ENCODE measurements at regions not wholly inside any gene's neighbourhood (a gene's known extent, or its start where the extent isn't known, plus 50 kb on each side); places are given as distances from the start of the nearest gene placed in this dataset.
"Not testable (repeated sequence)": the region's sequence is repeated elsewhere in the genome, so short reads cannot be mapped to it uniquely, and the experiment has no call there.

DNA sequence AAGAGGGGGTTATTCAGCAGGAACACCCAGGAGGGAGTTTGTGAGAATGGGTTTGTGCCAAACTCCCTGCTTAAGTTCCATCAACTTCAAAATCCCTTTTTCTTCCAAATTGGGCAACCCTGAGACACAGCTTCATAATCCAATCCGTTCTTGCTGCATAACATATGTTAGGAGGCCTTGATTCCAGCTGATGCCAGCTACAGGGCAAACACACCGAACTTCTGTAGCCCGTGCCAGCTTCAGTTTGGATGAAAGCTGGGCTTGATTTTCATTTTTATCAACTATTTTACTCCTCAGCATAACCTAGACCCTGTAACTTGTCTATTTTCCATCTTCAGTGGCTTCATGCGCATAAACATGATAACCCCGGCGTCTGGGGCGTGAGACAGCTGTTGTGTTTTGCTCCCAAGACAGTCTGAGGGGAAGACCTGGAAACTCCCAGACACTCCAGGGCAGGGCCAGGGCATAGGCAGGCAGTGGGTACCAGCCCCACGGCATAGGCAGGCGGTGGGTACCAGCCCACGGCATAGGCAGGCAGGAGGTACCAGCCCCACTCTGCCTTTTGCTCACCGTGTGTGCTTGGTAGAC lies 220.4 kb downstream of the C16orf95 start:
- no peaks in the 10 kb centered on the region for H3K9me3 Mint-ChIP-seq

DNA sequence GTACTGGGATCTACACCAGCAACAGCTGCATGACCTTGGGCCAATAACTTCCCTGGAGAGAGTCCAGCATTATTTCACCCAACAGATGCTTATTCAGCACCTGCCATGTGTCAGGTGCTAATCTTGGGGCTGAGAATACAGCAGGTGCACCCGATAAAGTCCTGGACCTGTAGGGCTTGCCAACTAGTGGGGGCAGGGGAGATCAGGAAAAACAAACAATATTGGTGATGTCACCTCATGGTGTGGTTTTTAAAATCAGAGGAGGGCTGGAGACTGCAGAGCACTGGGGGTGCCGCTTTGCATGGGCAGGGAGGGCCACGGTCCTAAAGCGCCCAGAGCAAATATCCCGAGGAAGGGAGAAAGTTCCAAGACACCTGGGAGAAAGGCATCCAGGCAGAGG lies 218.8 kb downstream of the C16orf95 start:
- Mint-ChIP-seq H3K36me3 (no peaks in the 10 kb centered on the region), H3K9me3 (no peaks in the 10 kb centered on the region), H3K27ac (no peak overlapping the region)
- ATAC-seq: no peak
- DNase-seq (ENCODE audit: low spot score in 2 of 2): no peak

More for the DNA sequence above, 220.4 kb downstream of the C16orf95 start:
- Mint-ChIP-seq H3K27ac (no peak overlapping the region), H3K36me3 (no peaks in the 10 kb centered on the region)
- DNase-seq (ENCODE audit: low spot score in 2 of 2) (no peak), ATAC-seq (no peak)

DNA sequence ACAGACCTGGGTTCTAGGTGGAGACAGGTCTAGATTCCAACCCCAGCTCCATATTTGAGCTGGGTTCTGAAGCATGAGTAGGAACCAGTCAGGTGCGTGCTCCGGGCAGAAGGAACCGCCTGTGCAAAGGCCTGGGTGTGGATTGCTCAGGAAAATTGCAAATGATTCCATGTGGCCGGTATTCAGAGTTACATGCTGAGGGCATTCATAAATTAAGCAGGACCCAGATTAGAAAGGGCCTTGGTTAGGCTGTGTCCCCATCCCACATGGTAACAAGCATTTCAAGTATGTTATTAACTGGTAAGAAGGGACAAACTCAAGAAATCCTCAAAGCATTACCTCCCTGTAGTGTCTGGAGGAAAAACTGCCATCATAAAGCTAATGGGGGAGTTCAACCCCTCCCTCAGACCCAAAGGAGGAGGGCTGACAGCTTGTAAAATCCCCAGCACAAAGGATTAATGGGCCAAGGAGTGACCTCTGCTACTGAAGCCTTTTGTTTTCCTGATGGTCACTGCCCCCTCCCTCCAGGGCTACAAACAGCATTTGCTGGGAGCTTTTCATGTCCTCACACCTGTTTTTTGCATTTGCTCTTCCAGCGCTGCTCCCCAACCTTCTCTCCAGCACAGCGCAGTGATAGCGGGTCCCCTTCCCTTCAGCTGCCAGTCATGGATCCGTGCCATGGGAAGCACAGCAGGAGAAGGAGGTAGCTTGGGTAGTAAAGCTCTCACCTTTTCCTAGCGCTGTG lies 218.0 kb downstream of the C16orf95 start:
- DNase-seq (ENCODE audit: low spot score in 2 of 2): no peak
- Mint-ChIP-seq H3K27ac (no peak overlapping the region), H3K9me3 (peaks cover 0 to under 1% of the 10 kb centered on the region in 2 donors), H3K36me3 (no peaks in the 10 kb centered on the region)
- no peak for ATAC-seq

DNA sequence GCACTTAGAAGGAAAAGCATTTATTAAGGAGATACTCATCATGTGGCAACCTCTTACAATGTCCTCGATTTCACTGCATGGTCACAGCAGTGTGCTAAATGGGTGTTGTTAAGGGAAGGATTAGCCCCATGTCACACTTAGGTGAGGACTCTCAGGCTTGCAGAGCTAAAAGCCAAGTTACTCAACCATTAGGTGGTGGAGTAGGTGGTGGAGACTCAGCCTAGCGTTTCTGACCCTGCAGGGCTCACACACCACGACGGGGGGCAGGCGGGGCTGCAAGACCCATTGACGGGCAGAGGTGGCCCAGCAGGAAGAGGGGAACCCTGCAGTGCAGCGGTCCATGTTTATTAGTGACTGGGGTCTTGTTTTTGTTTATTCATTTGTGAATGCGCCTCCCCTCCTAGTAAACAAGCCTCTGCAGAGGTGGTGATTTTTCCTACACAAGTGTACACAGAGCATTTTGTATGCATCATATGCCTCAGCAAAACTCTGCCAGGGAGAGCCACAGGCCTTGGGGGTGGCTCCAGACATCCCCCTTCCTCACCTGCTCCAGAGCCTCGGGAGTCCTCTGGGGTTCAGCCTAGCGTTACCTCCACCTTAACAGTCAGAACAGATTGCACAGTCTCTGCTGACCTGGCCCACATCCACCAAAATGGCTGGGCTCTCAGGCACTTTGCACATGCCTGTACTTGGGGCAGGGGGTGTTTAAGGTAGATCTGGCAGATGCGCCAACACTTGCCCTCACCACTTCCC lies 216.7 kb downstream of the C16orf95 start:
- H3K36me3 Mint-ChIP-seq: no peaks in the 10 kb centered on the region
- no peak overlapping the region for H3K27ac Mint-ChIP-seq
- ATAC-seq: no peak
- no peak for DNase-seq (ENCODE audit: low spot score in 2 of 2)
- H3K9me3 Mint-ChIP-seq: peaks cover 3 to 4% of the 10 kb centered on the region in 2 donors

DNA sequence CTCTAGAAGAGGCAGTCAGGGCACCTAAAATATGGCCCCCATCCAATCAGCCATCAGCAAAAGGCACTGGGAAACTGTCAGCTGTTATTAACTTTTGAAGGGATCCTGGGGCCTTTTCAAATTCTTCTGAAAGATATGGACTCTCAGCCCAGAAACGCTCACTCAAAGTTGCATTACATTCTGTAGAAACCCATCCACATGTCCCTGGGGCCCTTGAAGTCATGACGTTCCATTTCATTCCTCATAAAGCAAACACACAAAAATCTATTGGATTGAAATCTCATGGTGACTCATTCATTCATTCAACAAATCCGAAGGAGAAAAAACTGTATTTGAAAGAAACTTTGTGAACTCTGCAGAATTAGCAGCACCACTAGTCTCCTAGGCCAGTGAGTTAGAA lies 215.3 kb downstream of the C16orf95 start:
- H3K36me3 Mint-ChIP-seq: no peaks in the 10 kb centered on the region
- H3K9me3 Mint-ChIP-seq: peaks cover 3 to 4% of the 10 kb centered on the region in 2 donors
- ATAC-seq: no peak
- no peak overlapping the region for H3K27ac Mint-ChIP-seq
- no peak for DNase-seq (ENCODE audit: low spot score in 2 of 2)

DNA sequence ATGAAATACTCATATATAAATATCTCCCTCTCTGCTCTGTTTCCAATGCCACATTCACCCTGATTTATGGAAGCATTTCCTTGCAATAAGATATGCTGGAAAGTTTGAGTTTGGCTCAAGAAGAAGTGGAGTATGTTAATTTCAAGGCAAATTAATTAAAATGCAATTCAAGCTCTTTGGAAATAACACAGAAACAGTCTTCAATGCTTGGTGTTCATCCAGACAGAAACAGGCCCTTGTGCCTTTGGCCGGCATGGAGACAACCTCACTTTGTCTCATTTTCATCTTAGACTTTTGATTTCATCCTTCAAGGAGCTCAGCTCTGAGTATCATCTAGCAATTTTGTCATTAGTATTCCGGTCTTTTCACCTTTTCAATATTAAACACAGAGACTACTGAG lies 210.0 kb downstream of the C16orf95 start:
- DNase-seq (ENCODE audit: low spot score in 2 of 2) (no peak), ATAC-seq (no peak)
- H3K9me3 Mint-ChIP-seq: peaks cover 3 to 4% of the 10 kb centered on the region in 2 donors
- no peaks in the 10 kb centered on the region for H3K36me3 Mint-ChIP-seq
- H3K27ac Mint-ChIP-seq: no peak overlapping the region

DNA sequence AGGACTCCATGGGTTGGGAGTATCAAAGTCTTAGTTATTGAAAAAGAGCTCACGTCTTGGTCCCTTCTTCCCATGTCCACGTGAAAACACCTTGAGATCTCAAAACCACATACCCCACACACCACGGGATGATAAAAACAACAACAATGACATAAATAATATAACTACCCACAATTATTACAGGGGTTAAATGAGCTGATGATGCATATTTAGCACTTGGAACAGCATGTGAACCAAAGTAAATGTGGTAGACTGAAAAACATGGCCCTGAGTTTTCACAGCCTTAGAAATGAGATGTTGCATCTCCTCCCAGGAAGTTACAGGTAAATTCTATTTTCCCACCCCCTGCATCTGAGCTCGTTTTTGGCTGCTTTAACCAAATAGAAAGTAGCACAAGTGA lies 208.9 kb downstream of the C16orf95 start:
- no peaks in the 10 kb centered on the region for H3K36me3 Mint-ChIP-seq
- ATAC-seq (no peak), DNase-seq (ENCODE audit: low spot score in 2 of 2) (no peak)
- H3K27ac Mint-ChIP-seq: peak overlapping the region in 1 of 2 donors; percentile 6
- peaks cover 3 to 4% of the 10 kb centered on the region in 2 donors for H3K9me3 Mint-ChIP-seq

DNA sequence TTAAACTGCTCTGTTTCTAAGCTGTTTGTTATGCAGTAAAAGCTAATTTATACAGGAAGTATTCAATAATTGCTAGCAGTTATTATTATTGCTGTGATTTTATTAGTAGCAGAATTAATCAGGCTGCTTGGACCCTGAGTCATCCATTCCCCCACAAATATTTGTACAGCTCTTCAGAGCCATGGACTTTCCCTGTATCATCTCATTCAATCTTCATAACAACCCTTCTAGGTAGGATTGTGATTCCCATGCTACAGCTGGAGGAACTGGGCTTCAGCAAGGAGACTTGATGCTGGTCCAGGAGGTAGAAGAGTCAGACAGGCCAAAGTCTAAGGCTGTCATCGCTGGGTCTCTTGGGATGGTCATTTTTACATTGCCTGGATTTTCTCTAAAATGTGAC lies 208.3 kb downstream of the C16orf95 start:
- DNase-seq (ENCODE audit: low spot score in 2 of 2) (no peak), ATAC-seq (no peak)
- no peak overlapping the region for H3K27ac Mint-ChIP-seq
- H3K36me3 Mint-ChIP-seq: no peaks in the 10 kb centered on the region
- H3K9me3 Mint-ChIP-seq: peaks cover 3 to 4% of the 10 kb centered on the region in 2 donors

DNA sequence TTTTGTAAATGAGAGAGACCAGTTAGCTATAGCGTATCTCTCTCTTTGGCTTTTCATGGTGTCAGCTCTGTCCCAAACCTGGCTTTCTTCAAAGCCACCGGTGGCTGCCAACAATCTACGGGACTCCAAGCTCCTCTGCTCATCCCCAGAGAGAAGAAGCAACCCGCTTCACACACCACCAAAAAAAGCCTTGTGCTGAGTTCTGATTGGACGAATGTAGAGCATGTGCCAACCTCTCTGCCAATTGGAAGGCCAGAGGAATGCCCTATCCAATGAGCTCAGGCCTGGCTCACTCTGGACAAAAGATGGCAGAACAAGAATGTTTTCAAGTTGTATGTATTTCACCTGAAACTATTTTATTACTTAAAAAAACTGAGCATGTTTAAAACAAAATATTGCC lies 202.4 kb downstream of the C16orf95 start:
- H3K36me3 Mint-ChIP-seq: no peaks in the 10 kb centered on the region
- no peaks in the 10 kb centered on the region for H3K9me3 Mint-ChIP-seq
- ATAC-seq: no peak
- no peak overlapping the region for H3K27ac Mint-ChIP-seq
- DNase-seq (ENCODE audit: low spot score in 2 of 2): no peak

DNA sequence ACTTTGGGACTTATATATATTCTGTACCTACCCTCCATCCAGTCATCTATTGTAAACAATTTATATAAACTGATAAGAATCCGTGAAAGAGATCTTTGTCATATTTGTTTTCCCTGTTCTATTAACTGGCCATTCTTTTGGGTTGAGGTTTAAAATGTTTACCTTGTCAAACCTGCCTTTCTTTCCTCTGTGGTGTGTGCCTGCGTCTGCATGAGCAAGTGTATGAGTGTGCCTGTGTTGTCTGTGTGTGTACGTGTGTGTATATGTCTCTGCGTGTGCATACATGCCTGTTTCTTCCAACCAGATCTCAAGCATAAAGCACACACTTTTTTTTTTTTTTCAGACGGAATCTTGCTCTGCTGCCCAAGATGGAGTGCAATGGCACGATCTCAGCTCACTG lies 201.5 kb downstream of the C16orf95 start:
- ATAC-seq (no peak), DNase-seq (ENCODE audit: low spot score in 2 of 2) (no peak)
- Mint-ChIP-seq H3K27ac (no peak overlapping the region), H3K9me3 (no peaks in the 10 kb centered on the region), H3K36me3 (no peaks in the 10 kb centered on the region)

DNA sequence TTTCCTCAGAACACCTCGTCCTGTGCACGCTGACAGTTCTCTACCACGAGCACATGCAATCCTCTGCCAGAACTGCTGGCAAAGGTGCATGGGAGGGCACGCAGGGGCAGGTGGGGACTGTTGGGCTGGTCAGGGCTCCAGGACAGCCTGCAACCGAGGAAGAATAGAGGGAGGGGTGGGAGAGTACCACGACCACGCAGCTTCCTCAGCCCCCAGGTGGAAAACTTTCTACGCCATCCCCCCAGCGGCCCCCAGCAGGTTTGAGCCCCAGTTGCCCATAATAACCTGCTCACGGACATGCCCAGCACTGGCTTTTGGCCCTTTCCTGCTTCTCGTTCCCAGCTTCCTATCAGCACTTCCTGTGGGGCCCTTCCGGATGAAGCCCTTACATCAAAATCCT lies 199.3 kb downstream of the C16orf95 start:
- Mint-ChIP-seq H3K27ac (no peak overlapping the region), H3K9me3 (no peaks in the 10 kb centered on the region), H3K36me3 (no peaks in the 10 kb centered on the region)
- DNase-seq (ENCODE audit: low spot score in 2 of 2): no peak
- ATAC-seq: no peak

DNA sequence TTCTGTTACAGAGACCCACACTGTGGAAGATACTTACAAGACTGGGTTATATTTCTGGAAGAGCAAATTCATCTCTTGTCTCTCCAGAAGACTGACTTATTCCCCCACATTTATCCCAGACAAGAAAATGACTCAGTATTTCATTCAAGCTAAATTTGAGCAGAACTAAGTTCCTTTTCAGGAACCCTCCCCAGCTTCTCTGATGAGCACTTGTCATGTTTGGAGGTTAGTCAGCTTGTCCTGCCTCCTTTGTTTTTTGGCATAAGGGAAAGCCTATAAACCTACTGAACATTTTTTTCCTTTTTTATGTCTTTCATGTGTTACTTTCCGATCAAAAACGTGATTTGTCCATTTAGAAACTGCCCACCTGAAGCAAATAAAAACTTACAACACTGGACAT lies 198.0 kb downstream of the C16orf95 start:
- Mint-ChIP-seq H3K36me3 (no peaks in the 10 kb centered on the region), H3K9me3 (no peaks in the 10 kb centered on the region), H3K27ac (no peak overlapping the region)
- DNase-seq (ENCODE audit: low spot score in 2 of 2) (no peak), ATAC-seq (no peak)

DNA sequence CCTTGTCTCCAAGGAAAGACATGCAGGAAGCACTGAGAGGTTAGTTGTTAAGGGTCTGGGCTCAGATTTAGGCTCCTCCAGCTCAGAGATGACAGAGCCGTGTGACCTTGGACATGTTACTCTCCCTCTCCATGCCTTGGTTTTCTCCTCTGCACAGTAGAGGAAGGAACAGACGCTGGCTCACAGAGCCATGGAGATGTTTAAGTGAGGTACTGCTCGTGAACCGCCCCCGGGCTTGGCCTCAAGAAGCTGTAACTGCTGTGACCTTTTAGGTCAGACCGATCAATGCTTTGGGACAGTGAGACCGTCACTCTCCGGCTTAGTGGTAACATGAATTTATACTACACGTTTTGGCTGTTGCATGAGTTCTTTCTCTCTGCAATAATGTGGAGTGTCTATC lies 197.4 kb downstream of the C16orf95 start:
- Mint-ChIP-seq H3K36me3 (no peaks in the 10 kb centered on the region), H3K9me3 (no peaks in the 10 kb centered on the region), H3K27ac (no peak overlapping the region)
- ATAC-seq (no peak), DNase-seq (ENCODE audit: low spot score in 2 of 2) (no peak)

DNA sequence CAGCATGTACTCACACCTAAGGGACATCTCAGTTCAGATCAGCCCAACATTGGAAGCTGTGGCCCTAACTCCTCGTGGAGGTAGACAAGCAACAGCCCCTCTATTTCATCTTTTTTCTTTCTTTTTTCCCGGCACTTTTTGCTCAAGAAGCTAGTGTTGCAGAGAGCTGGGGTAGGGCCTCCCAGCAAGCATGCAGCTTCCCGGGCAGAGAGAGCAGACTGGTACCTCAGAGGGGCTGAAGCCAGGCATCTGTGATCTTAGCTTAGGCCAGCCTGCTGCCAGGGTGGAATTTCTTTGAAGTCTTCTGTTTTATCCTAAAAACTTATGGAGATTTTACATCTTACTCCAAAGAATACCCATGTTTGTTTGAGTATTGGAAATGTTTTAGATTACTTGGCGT lies 195.4 kb downstream of the C16orf95 start:
- H3K27ac Mint-ChIP-seq: no peak overlapping the region
- DNase-seq (ENCODE audit: low spot score in 2 of 2) (no peak), ATAC-seq (no peak)
- H3K9me3 Mint-ChIP-seq: no peaks in the 10 kb centered on the region
- no peaks in the 10 kb centered on the region for H3K36me3 Mint-ChIP-seq

DNA sequence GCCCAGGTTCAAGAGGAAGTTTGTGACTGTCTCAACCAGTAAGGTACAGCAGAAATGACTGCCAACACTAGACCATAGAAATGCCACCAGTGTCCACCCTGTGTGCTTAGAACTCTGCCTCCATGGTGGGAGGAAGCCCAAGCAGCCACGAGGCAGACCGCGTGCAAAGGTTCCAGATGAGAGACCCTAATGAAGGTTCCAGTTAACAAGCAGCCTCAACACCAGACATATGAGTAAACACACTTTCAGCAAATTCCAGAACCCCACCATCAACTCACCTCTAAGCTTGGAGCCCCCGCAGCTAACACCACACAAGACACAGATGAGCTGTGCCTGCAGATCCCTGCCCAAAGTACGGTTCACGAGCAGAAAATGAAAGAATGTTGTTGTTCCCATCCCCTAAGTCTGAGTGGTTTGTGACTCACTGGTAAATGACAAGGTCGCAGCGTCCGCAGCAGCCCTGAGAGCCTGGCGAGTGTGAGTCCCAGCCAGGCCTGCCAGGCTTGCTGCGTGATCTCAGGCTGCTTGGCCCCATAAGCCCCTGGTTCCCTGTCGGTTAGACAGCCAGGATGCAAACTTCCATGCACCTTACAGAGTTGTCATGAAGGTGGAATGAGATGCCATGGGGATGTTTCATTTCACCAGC lies 193.7 kb downstream of the C16orf95 start:
- H3K36me3 Mint-ChIP-seq: no peaks in the 10 kb centered on the region
- no peak overlapping the region for H3K27ac Mint-ChIP-seq
- no peak for DNase-seq (ENCODE audit: low spot score in 2 of 2)
- H3K9me3 Mint-ChIP-seq: no peaks in the 10 kb centered on the region
- ATAC-seq: no peak

DNA sequence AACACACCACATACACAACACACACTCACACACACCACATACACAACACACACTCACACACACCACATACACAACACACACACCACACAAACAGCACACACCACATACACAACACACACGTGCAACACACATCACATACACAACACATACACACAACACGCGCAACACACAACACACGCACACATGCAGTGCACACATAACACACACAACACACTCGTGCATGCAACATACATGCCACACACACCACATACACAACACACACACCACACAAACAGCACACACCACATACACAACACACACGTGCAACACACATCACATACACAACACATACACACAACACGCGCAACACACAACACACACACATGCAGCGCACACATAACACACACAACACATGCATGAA lies 192.8 kb downstream of the C16orf95 start:
- not testable (repeated sequence) for H3K36me3 Mint-ChIP-seq; H3K9me3 Mint-ChIP-seq; DNase-seq (ENCODE audit: low spot score in 2 of 2); H3K27ac Mint-ChIP-seq; ATAC-seq

Measured in activated naive CD4-positive, alpha-beta T cell treated with anti-CD3 and anti-CD28 coated beads, Interleukin-2, amount 50 U/mL, for 72 hours (primary cell).